ENCODE measurements at regions not wholly inside any gene's neighbourhood (a gene's known extent, or its start where the extent isn't known, plus 50 kb on each side); places are given as distances from the start of the nearest gene placed in this dataset.
"Not testable (repeated sequence)": the region's sequence is repeated elsewhere in the genome, so short reads cannot be mapped to it uniquely, and the experiment has no call there.

DNA sequence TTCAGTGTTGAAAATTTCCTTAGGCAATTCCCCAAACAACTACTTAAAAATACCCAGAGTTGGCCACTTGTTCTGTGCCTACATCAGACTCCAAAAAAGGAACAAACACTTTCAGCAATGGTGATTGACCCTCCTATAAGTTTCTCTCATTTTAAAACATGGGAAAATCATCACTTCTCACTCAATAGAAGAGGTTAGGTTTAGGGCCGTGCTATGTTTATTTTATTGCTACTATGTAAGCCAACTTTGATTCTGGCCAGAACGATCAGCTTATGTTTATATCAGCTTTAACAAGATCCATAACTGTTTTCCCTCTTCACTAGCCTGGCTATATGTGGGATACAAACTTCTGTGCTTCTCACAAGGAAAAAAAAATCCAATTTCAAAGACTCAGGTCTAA is 133.1 kb downstream of the MTNR1A start:
- Histone ChIP-seq H3K4me1 (ENCODE audit: insufficient read depth, low read length) (no peaks in the 10 kb centered on the region), H3K36me3 (ENCODE audit: insufficient read depth, low read length) (no peaks in the 10 kb centered on the region), H3K4me3 (ENCODE audit: low read depth in 1 of 2, low read length in 2 of 2) (no peak overlapping the region), H3K27ac (ENCODE audit: low read depth, low read length) (no peak overlapping the region), H3K9ac (ENCODE audit: low read length) (no peak overlapping the region), H3K9me3 (ENCODE audit: low read length) (no peaks in the 10 kb centered on the region), H3K27me3 (ENCODE audit: control insufficient read depth in 1 of 2, insufficient read depth in 2 of 2, low read length in 2 of 2) (no peaks in the 10 kb centered on the region)

DNA sequence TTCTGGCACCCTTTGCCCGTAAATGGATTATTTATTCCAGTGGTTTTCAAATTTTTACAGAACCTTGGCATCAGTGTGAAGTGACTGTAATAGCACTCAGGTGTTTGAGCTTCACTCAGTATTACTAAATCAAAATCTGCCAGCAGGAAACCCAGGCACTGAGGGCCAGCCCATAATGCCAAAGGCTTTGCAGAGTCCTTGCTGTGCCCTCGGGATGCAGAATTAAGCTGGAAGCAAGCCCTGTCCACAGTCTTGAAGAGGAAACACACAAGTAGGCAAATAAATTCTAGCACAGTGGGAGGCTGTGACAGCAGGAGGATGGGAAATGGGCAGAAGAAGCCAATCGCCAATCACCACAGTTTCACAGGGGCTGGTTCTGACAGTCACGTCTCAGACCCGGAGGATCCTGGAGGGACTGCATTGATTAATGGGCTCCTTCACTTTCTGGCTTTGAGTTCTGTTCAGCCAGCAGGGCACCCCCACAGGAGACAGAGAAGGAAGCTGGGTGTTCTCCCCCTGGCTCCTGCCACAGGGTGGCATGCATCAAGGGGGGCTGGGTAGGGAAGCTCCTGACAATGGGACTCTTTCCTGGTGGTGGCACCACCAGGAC is 138.8 kb downstream of the MTNR1A start:
- Histone ChIP-seq H3K9ac (ENCODE audit: low read length) (no peak overlapping the region), H3K36me3 (ENCODE audit: insufficient read depth, low read length) (no peaks in the 10 kb centered on the region), H3K4me3 (ENCODE audit: low read depth in 1 of 2, low read length in 2 of 2) (no peak overlapping the region), H3K4me1 (ENCODE audit: insufficient read depth, low read length) (no peaks in the 10 kb centered on the region), H3K27me3 (ENCODE audit: control insufficient read depth in 1 of 2, insufficient read depth in 2 of 2, low read length in 2 of 2) (no peaks in the 10 kb centered on the region), H3K9me3 (ENCODE audit: low read length) (no peaks in the 10 kb centered on the region), H3K27ac (ENCODE audit: low read depth, low read length) (no peak overlapping the region)

DNA sequence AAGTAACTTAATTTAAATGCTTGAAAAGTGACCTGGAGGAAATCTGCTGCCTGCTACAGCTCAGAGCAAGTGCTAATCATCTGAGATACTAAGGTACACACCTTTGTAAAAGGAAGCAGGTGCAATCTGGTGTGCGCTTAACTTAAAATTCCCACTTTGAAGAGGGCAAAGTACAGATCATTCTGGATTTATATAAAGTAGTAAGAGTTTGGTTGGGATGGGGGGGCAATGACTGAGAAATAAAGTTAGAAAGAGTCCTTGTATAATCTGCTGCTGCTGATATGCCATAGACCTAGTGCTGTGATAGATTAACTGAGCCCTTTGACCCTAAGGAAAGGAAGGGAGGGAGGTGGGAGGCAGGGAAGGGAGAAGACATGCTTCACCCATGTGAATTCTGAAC is 141.0 kb downstream of the MTNR1A start:
- no peaks in the 10 kb centered on the region for H3K9me3 ChIP-seq (ENCODE audit: low read length)
- H3K4me3 ChIP-seq (ENCODE audit: low read depth in 1 of 2, low read length in 2 of 2): no peak overlapping the region
- no peaks in the 10 kb centered on the region for H3K36me3 ChIP-seq (ENCODE audit: insufficient read depth, low read length)
- no peaks in the 10 kb centered on the region for H3K27me3 ChIP-seq (ENCODE audit: control insufficient read depth in 1 of 2, insufficient read depth in 2 of 2, low read length in 2 of 2)
- no peaks in the 10 kb centered on the region for H3K4me1 ChIP-seq (ENCODE audit: insufficient read depth, low read length)
- no peak overlapping the region for H3K9ac ChIP-seq (ENCODE audit: low read length)
- H3K27ac ChIP-seq (ENCODE audit: low read depth, low read length): no peak overlapping the region

DNA sequence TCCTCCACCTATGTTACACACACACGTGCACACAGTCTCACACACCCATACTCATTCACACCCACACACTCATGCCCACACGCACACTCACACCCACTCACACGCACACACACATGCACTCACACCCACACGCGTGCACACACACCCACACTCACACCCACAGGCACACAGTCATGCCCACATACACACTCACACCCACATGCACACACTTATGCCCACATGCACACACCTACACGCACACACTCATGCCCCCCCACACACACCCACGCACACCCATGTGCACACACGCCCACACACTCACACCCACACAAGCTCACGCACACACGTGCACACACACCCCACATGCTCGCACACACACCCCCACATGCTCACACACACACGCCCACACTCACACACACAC is 140.0 kb downstream of the F11 start:
- no peak overlapping the region for H3K27ac ChIP-seq (ENCODE audit: low read depth, low read length)
- no peaks in the 10 kb centered on the region for H3K9me3 ChIP-seq (ENCODE audit: low read length)
- H3K4me3 ChIP-seq (ENCODE audit: low read depth in 1 of 2, low read length in 2 of 2): no peak overlapping the region
- H3K36me3 ChIP-seq (ENCODE audit: insufficient read depth, low read length): no peaks in the 10 kb centered on the region
- no peaks in the 10 kb centered on the region for H3K4me1 ChIP-seq (ENCODE audit: insufficient read depth, low read length)
- H3K27me3 ChIP-seq (ENCODE audit: control insufficient read depth in 1 of 2, insufficient read depth in 2 of 2, low read length in 2 of 2): no peaks in the 10 kb centered on the region
- H3K9ac ChIP-seq (ENCODE audit: low read length): no peak overlapping the region

- Histone ChIP-seq H3K9ac (ENCODE audit: low read length) (no peak overlapping the region), H3K4me1 (ENCODE audit: insufficient read depth, low read length) (no peaks in the 10 kb centered on the region), H3K27me3 (ENCODE audit: control insufficient read depth in 1 of 2, insufficient read depth in 2 of 2, low read length in 2 of 2) (no peaks in the 10 kb centered on the region), H3K4me3 (ENCODE audit: low read depth in 1 of 2, low read length in 2 of 2) (no peak overlapping the region), H3K36me3 (ENCODE audit: insufficient read depth, low read length) (no peaks in the 10 kb centered on the region), H3K9me3 (ENCODE audit: low read length) (no peaks in the 10 kb centered on the region), H3K27ac (ENCODE audit: low read depth, low read length) (no peak overlapping the region)
Observed at GRCh38 chr4:186404562-186405134, 138.7 kb downstream of the F11 start.

- no peak overlapping the region for H3K4me3 ChIP-seq (ENCODE audit: low read depth in 1 of 2, low read length in 2 of 2)
- H3K27me3 ChIP-seq (ENCODE audit: control insufficient read depth in 1 of 2, insufficient read depth in 2 of 2, low read length in 2 of 2): no peaks in the 10 kb centered on the region
- H3K4me1 ChIP-seq (ENCODE audit: insufficient read depth, low read length): no peaks in the 10 kb centered on the region
- no peak overlapping the region for H3K9ac ChIP-seq (ENCODE audit: low read length)
- H3K27ac ChIP-seq (ENCODE audit: low read depth, low read length): no peak overlapping the region
- H3K9me3 ChIP-seq (ENCODE audit: low read length): no peaks in the 10 kb centered on the region
- no peaks in the 10 kb centered on the region for H3K36me3 ChIP-seq (ENCODE audit: insufficient read depth, low read length)
Observed at GRCh38 chr4:186400676-186401075, 134.7 kb downstream of the F11 start.

- Histone ChIP-seq H3K27me3 (ENCODE audit: control insufficient read depth in 1 of 2, insufficient read depth in 2 of 2, low read length in 2 of 2) (no peaks in the 10 kb centered on the region), H3K4me3 (ENCODE audit: low read depth in 1 of 2, low read length in 2 of 2) (no peak overlapping the region), H3K9me3 (ENCODE audit: low read length) (no peaks in the 10 kb centered on the region), H3K36me3 (ENCODE audit: insufficient read depth, low read length) (no peaks in the 10 kb centered on the region), H3K4me1 (ENCODE audit: insufficient read depth, low read length) (no peaks in the 10 kb centered on the region), H3K27ac (ENCODE audit: low read depth, low read length) (no peak overlapping the region), H3K9ac (ENCODE audit: low read length) (no peak overlapping the region)
Observed at GRCh38 chr4:186392017-186392416, 126.0 kb downstream of the F11 start.

- H3K9ac ChIP-seq (ENCODE audit: low read length); H3K27ac ChIP-seq (ENCODE audit: low read depth, low read length); H3K9me3 ChIP-seq (ENCODE audit: low read length); H3K4me3 ChIP-seq (ENCODE audit: low read depth in 1 of 2, low read length in 2 of 2); H3K36me3 ChIP-seq (ENCODE audit: insufficient read depth, low read length); H3K4me1 ChIP-seq (ENCODE audit: insufficient read depth, low read length); H3K27me3 ChIP-seq (ENCODE audit: control insufficient read depth in 1 of 2, insufficient read depth in 2 of 2, low read length in 2 of 2): not testable (repeated sequence)
Observed at GRCh38 chr4:186384328-186384727, 118.3 kb downstream of the F11 start.

GRCh38 chr4:186368281-186368680 is 102.3 kb downstream of the F11 start:
- H3K4me1 ChIP-seq (ENCODE audit: insufficient read depth, low read length): no peaks in the 10 kb centered on the region
- H3K27ac ChIP-seq (ENCODE audit: low read depth, low read length): no peak overlapping the region
- no peaks in the 10 kb centered on the region for H3K36me3 ChIP-seq (ENCODE audit: insufficient read depth, low read length)
- no peaks in the 10 kb centered on the region for H3K9me3 ChIP-seq (ENCODE audit: low read length)
- no peaks in the 10 kb centered on the region for H3K27me3 ChIP-seq (ENCODE audit: control insufficient read depth in 1 of 2, insufficient read depth in 2 of 2, low read length in 2 of 2)
- no peak overlapping the region for H3K4me3 ChIP-seq (ENCODE audit: low read depth in 1 of 2, low read length in 2 of 2)
- H3K9ac ChIP-seq (ENCODE audit: low read length): no peak overlapping the region

DNA sequence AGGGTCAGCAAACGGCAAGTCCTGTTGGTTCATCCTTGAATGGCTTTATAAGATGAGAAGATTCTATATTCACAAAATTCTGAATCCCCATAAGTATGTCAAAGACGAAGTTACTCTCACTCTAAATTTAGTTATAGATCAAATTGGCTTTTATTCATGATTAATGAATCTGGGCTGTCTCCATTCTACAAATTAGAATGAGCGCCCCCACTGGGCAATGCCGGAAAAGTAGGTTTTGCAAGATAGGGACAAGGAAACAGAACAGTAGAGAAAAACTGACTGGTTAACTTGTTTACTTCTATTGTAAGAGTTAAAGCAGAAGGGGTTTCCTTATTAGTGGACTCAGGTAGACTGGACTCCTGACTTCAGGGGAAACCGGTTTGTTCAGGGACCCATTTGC is 100.3 kb downstream of the F11 start:
- Histone ChIP-seq H3K36me3 (ENCODE audit: insufficient read depth, low read length) (no peaks in the 10 kb centered on the region), H3K9me3 (ENCODE audit: low read length) (no peaks in the 10 kb centered on the region), H3K27ac (ENCODE audit: low read depth, low read length) (no peak overlapping the region), H3K4me3 (ENCODE audit: low read depth in 1 of 2, low read length in 2 of 2) (no peak overlapping the region), H3K4me1 (ENCODE audit: insufficient read depth, low read length) (no peaks in the 10 kb centered on the region), H3K27me3 (ENCODE audit: control insufficient read depth in 1 of 2, insufficient read depth in 2 of 2, low read length in 2 of 2) (no peaks in the 10 kb centered on the region), H3K9ac (ENCODE audit: low read length) (no peak overlapping the region)

DNA sequence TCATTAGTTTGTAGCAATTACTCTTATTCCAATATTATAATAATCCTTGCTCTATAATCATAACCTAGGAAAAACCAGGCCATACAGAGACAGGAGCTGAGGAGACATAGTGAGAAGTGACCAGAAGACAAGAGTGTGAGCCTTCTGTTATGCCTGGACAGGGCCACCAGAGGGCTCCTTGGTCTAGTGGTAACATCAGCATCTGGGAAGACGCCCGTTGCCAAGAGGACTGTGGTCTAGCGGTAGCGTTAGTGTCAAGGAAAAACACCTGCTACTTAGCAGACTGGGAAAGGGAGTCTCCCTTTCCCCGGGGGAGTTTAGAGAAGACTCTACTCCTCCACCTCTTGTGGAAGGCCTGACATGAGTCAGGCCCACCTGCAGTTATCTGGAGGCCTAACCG is 97.0 kb downstream of the F11 start:
- H3K27me3 ChIP-seq (ENCODE audit: control insufficient read depth in 1 of 2, insufficient read depth in 2 of 2, low read length in 2 of 2); H3K27ac ChIP-seq (ENCODE audit: low read depth, low read length); H3K9ac ChIP-seq (ENCODE audit: low read length); H3K4me1 ChIP-seq (ENCODE audit: insufficient read depth, low read length); H3K36me3 ChIP-seq (ENCODE audit: insufficient read depth, low read length); H3K4me3 ChIP-seq (ENCODE audit: low read depth in 1 of 2, low read length in 2 of 2); H3K9me3 ChIP-seq (ENCODE audit: low read length): not testable (repeated sequence)

DNA sequence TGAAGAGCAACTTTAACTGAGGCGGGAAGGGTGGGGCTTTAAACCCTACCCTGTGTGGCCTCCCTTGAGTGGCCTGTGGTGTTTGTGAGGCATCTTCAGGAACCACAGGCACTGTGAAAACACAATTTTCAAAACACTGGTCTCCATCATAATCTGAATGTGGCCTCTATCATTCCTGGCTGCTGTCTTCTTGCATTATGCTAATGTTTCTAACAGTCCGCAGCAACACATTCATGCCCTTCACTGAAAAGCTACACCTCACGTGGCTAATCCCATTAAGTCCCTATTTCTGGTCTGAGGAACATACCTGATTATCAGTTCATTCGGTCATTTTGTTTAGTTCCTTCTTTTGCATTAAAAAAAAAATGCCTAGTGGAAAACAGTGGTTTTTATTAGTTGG is 94.6 kb downstream of the F11 start:
- no peak overlapping the region for H3K9ac ChIP-seq (ENCODE audit: low read length)
- no peaks in the 10 kb centered on the region for H3K27me3 ChIP-seq (ENCODE audit: control insufficient read depth in 1 of 2, insufficient read depth in 2 of 2, low read length in 2 of 2)
- no peaks in the 10 kb centered on the region for H3K9me3 ChIP-seq (ENCODE audit: low read length)
- no peak overlapping the region for H3K4me3 ChIP-seq (ENCODE audit: low read depth in 1 of 2, low read length in 2 of 2)
- H3K36me3 ChIP-seq (ENCODE audit: insufficient read depth, low read length): no peaks in the 10 kb centered on the region
- no peak overlapping the region for H3K27ac ChIP-seq (ENCODE audit: low read depth, low read length)
- H3K4me1 ChIP-seq (ENCODE audit: insufficient read depth, low read length): no peaks in the 10 kb centered on the region
